ENCODE measurements at regions not wholly inside any gene's neighbourhood (a gene's known extent, or its start where the extent isn't known, plus 50 kb on each side); places are given as distances from the start of the nearest gene placed in this dataset.
"Not testable (repeated sequence)": the region's sequence is repeated elsewhere in the genome, so short reads cannot be mapped to it uniquely, and the experiment has no call there.

DNA sequence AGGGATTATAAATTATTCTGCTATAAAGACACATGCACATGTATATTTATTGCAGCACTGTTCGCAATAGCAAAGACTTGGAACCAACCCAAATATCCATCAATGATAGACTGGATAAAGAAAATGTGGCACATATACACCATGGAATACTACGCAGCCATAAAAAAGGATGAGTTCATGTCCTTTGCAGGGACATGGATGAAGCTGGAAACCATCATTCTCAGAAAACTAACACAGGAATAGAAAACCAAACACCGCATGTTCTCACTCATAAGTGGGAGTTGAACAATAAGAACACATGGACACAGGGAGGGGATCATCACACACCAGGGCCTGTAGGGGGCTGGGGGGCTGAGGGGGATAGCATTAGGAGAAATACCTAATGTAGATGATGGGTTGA lies 377.2 kb upstream of the SASH1 start:
- H3K4me3 ChIP-seq (ENCODE audit: low read length in 2 of 2); H3K4me1 ChIP-seq (ENCODE audit: control insufficient read depth in 2 of 2, insufficient read depth in 2 of 2, low read length in 2 of 2); H3K36me3 ChIP-seq (ENCODE audit: control insufficient read depth in 2 of 2, insufficient read depth in 2 of 2, low read length in 2 of 2); H3K9me3 ChIP-seq (ENCODE audit: control insufficient read depth in 2 of 2, low read length in 2 of 2); H3K9ac ChIP-seq (ENCODE audit: low read depth in 1 of 2, low read length in 2 of 2); H3K27ac ChIP-seq (ENCODE audit: low read depth in 2 of 2, low read length in 2 of 2); H3K27me3 ChIP-seq (ENCODE audit: control insufficient read depth in 2 of 2, insufficient read depth in 2 of 2, low read length in 2 of 2): not testable (repeated sequence)

DNA sequence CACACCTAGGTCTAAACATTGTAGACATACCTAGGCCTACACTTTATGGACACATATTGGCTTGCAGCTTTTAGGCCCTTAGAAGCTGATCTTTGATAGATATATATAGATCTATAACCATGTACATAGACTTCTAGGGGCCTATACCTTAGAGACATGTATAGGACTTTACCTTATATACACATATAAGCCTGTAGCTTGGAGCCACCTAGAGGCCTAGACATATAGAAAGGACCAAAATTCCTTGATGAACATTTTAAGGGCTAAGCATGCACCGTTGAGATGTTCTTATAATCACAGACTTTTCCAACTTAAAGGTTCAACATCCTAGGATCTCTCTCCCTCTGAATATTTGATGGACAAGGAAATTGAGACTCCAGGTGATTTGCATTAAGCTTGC lies 371.7 kb upstream of the SASH1 start:
- no peaks in the 10 kb centered on the region for H3K27me3 ChIP-seq (ENCODE audit: control insufficient read depth in 2 of 2, insufficient read depth in 2 of 2, low read length in 2 of 2)
- no peaks in the 10 kb centered on the region for H3K9me3 ChIP-seq (ENCODE audit: control insufficient read depth in 2 of 2, low read length in 2 of 2)
- no peak overlapping the region for H3K9ac ChIP-seq (ENCODE audit: low read depth in 1 of 2, low read length in 2 of 2)
- H3K36me3 ChIP-seq (ENCODE audit: control insufficient read depth in 2 of 2, insufficient read depth in 2 of 2, low read length in 2 of 2): no peaks in the 10 kb centered on the region
- no peaks in the 10 kb centered on the region for H3K4me1 ChIP-seq (ENCODE audit: control insufficient read depth in 2 of 2, insufficient read depth in 2 of 2, low read length in 2 of 2)
- no peak overlapping the region for H3K27ac ChIP-seq (ENCODE audit: low read depth in 2 of 2, low read length in 2 of 2)
- H3K4me3 ChIP-seq (ENCODE audit: low read length in 2 of 2): no peak overlapping the region

DNA sequence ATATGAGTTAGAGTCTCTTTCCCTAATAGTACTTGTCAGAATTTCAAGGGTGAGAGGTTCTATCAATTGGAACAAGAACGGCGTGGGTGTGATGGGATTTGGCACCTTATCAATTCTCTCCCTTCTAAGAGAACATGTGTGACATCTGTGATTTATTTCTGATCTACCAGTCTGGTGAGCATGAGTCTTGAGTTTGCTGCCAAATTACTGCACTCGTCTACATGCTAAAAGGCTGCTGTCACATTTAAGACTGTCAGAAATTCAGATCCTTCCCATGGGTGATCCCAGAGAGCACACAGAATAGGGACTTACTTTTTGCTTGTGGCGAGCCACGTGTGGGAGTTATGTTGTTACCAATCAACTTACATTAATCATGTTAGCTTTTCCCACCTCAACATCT lies 370.2 kb upstream of the SASH1 start:
- H3K4me3 ChIP-seq (ENCODE audit: low read length in 2 of 2): no peak overlapping the region
- H3K27ac ChIP-seq (ENCODE audit: low read depth in 2 of 2, low read length in 2 of 2): no peak overlapping the region
- no peaks in the 10 kb centered on the region for H3K36me3 ChIP-seq (ENCODE audit: control insufficient read depth in 2 of 2, insufficient read depth in 2 of 2, low read length in 2 of 2)
- no peaks in the 10 kb centered on the region for H3K27me3 ChIP-seq (ENCODE audit: control insufficient read depth in 2 of 2, insufficient read depth in 2 of 2, low read length in 2 of 2)
- no peaks in the 10 kb centered on the region for H3K9me3 ChIP-seq (ENCODE audit: control insufficient read depth in 2 of 2, low read length in 2 of 2)
- H3K4me1 ChIP-seq (ENCODE audit: control insufficient read depth in 2 of 2, insufficient read depth in 2 of 2, low read length in 2 of 2): no peaks in the 10 kb centered on the region
- no peak overlapping the region for H3K9ac ChIP-seq (ENCODE audit: low read depth in 1 of 2, low read length in 2 of 2)

DNA sequence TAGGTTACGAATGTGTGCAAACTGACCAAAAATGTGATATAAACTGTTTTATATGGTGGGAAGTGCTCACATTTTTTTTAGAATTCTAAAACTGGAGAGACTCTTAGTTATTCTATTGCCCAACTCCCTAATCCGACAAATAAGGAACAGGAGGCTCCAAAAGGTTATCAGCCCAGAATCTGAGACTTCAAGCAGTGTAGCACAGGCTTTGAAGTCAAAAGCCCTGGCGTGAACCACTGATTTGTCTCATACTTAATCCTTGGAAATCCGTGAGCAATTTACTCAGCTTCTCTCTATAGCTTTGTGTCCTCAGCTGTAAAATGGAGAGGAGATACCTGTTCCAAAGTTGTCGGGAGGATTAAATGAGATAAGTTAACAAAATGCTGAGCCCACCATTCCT lies 368.8 kb upstream of the SASH1 start:
- no peaks in the 10 kb centered on the region for H3K27me3 ChIP-seq (ENCODE audit: control insufficient read depth in 2 of 2, insufficient read depth in 2 of 2, low read length in 2 of 2)

DNA sequence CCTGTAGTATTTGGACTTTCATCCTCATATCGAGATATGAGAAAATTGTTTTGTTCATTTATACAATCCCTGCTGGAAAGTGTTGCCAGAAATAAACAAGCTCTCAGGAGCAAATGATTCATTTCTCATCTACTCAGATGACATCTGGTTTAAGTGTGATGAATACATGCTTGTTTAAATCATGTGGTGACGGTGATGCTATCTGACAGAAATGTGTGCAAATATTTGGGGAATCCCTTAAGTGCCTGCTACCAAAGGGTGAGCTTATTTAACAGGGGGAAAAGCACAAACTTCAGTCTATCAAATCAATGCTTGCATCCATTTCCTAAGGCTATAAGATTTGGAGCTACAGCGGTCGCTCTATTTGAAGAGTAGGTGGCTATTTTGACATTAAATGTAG lies 368.3 kb upstream of the SASH1 start:
- Histone ChIP-seq H3K4me1 (ENCODE audit: control insufficient read depth in 2 of 2, insufficient read depth in 2 of 2, low read length in 2 of 2) (no peaks in the 10 kb centered on the region), H3K36me3 (ENCODE audit: control insufficient read depth in 2 of 2, insufficient read depth in 2 of 2, low read length in 2 of 2) (no peaks in the 10 kb centered on the region), H3K27me3 (ENCODE audit: control insufficient read depth in 2 of 2, insufficient read depth in 2 of 2, low read length in 2 of 2) (no peaks in the 10 kb centered on the region), H3K27ac (ENCODE audit: low read depth in 2 of 2, low read length in 2 of 2) (no peak overlapping the region), H3K4me3 (ENCODE audit: low read length in 2 of 2) (no peak overlapping the region), H3K9me3 (ENCODE audit: control insufficient read depth in 2 of 2, low read length in 2 of 2) (no peaks in the 10 kb centered on the region), H3K9ac (ENCODE audit: low read depth in 1 of 2, low read length in 2 of 2) (no peak overlapping the region)

More for the DNA sequence above, 368.8 kb upstream of the SASH1 start:
- H3K27ac ChIP-seq (ENCODE audit: low read depth in 2 of 2, low read length in 2 of 2): no peak overlapping the region
- no peak overlapping the region for H3K4me3 ChIP-seq (ENCODE audit: low read length in 2 of 2)
- no peaks in the 10 kb centered on the region for H3K4me1 ChIP-seq (ENCODE audit: control insufficient read depth in 2 of 2, insufficient read depth in 2 of 2, low read length in 2 of 2)
- H3K9ac ChIP-seq (ENCODE audit: low read depth in 1 of 2, low read length in 2 of 2): no peak overlapping the region
- no peaks in the 10 kb centered on the region for H3K9me3 ChIP-seq (ENCODE audit: control insufficient read depth in 2 of 2, low read length in 2 of 2)
- no peaks in the 10 kb centered on the region for H3K36me3 ChIP-seq (ENCODE audit: control insufficient read depth in 2 of 2, insufficient read depth in 2 of 2, low read length in 2 of 2)

DNA sequence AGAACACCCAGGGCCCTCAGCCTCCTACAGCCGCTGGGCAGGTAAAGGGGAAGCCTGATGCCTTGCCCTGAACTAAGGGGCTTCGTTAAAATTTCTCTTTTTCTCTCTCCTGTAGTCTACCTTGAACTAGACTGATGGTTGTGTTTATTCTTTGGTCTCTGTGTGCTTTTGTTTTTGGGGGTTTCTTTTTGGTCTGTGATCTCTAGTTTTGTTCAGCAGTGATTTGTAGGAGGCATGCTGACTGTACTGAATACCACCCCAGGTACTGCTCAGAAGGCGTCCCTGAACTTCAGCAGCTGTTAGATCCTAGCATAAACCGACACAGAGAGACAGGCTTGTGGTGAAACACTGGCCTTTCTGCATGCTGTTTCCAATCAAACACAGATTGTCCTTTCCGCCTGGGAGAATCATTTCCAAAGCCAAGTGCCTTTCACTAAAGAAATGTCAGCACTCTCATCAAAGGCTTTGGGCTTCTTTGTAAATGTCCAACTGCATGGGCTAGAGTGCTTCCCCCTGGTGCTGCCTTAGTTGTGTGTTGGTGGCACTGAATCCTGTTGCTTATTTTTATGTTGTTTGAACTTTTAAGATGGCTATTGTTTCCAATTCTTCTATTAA lies 364.7 kb upstream of the SASH1 start:
- Histone ChIP-seq H3K4me1 (ENCODE audit: control insufficient read depth in 2 of 2, insufficient read depth in 2 of 2, low read length in 2 of 2) (no peaks in the 10 kb centered on the region), H3K4me3 (ENCODE audit: low read length in 2 of 2) (no peak overlapping the region), H3K9ac (ENCODE audit: low read depth in 1 of 2, low read length in 2 of 2) (no peak overlapping the region), H3K9me3 (ENCODE audit: control insufficient read depth in 2 of 2, low read length in 2 of 2) (no peaks in the 10 kb centered on the region), H3K36me3 (ENCODE audit: control insufficient read depth in 2 of 2, insufficient read depth in 2 of 2, low read length in 2 of 2) (no peaks in the 10 kb centered on the region), H3K27ac (ENCODE audit: low read depth in 2 of 2, low read length in 2 of 2) (no peak overlapping the region), H3K27me3 (ENCODE audit: control insufficient read depth in 2 of 2, insufficient read depth in 2 of 2, low read length in 2 of 2) (no peaks in the 10 kb centered on the region)

DNA sequence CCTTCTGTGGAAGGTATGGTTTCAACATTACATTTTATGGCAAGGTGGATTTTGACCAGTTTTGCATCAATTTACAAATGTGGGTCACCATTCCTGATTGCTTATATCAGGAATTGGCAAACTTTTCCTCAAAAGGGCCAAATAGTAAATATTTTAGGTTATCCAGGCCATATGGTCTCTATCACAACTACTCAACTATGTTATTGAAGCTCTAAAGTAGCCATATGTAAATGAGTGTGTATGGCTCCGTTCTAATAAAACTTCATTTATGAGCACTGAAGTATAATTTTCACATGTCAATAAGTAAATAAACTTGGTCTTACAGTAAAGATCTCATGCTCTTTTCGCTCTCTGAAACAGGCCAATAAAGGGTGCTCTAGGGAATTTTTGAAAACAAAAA lies 362.7 kb upstream of the SASH1 start:
- Histone ChIP-seq H3K36me3 (ENCODE audit: control insufficient read depth in 2 of 2, insufficient read depth in 2 of 2, low read length in 2 of 2) (no peaks in the 10 kb centered on the region), H3K9me3 (ENCODE audit: control insufficient read depth in 2 of 2, low read length in 2 of 2) (no peaks in the 10 kb centered on the region), H3K27ac (ENCODE audit: low read depth in 2 of 2, low read length in 2 of 2) (no peak overlapping the region), H3K9ac (ENCODE audit: low read depth in 1 of 2, low read length in 2 of 2) (no peak overlapping the region), H3K27me3 (ENCODE audit: control insufficient read depth in 2 of 2, insufficient read depth in 2 of 2, low read length in 2 of 2) (no peaks in the 10 kb centered on the region), H3K4me3 (ENCODE audit: low read length in 2 of 2) (no peak overlapping the region), H3K4me1 (ENCODE audit: control insufficient read depth in 2 of 2, insufficient read depth in 2 of 2, low read length in 2 of 2) (no peaks in the 10 kb centered on the region)

DNA sequence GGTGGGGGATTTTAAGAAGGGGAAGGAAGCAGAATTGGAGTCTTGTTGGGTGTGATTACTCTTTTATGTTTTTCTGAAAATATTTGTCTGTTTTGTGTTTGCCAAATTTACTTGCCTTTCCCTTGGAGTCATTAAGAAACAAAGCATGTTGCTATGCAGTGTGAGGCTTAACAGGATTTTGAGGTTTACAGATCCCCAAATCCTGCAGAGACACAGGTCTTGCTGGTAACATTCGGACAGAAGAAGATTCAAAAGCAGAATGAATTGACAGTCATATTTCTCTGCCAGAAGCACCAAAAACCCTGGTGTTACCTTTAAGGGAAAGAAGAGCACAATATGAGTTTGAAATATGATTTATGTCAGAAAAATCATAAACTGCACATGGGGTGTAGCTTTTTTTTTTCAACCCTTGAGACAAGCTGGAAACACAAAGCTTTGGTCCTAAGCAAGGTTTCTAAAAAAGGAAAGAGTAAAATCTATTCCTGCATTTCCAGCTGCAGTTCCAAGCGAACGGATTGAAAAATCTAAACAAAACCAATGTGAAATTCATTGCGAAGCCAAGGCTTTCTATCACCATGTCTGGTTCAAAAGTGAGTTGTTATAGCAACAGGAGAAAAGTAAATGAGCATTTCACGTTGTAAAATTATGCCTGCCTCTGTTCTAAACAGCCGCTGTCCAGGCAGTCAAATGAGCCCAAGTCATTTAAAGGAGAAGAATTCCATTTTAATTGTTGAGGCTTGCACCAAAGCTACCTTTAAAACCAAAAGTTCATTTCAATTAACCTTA lies 358.9 kb upstream of the SASH1 start:
- H3K4me3 ChIP-seq (ENCODE audit: low read length in 2 of 2): no peak overlapping the region
- no peak overlapping the region for H3K27ac ChIP-seq (ENCODE audit: low read depth in 2 of 2, low read length in 2 of 2)
- H3K9ac ChIP-seq (ENCODE audit: low read depth in 1 of 2, low read length in 2 of 2): no peak overlapping the region
- H3K27me3 ChIP-seq (ENCODE audit: control insufficient read depth in 2 of 2, insufficient read depth in 2 of 2, low read length in 2 of 2): no peaks in the 10 kb centered on the region
- H3K36me3 ChIP-seq (ENCODE audit: control insufficient read depth in 2 of 2, insufficient read depth in 2 of 2, low read length in 2 of 2): no peaks in the 10 kb centered on the region
- no peaks in the 10 kb centered on the region for H3K4me1 ChIP-seq (ENCODE audit: control insufficient read depth in 2 of 2, insufficient read depth in 2 of 2, low read length in 2 of 2)
- no peaks in the 10 kb centered on the region for H3K9me3 ChIP-seq (ENCODE audit: control insufficient read depth in 2 of 2, low read length in 2 of 2)

DNA sequence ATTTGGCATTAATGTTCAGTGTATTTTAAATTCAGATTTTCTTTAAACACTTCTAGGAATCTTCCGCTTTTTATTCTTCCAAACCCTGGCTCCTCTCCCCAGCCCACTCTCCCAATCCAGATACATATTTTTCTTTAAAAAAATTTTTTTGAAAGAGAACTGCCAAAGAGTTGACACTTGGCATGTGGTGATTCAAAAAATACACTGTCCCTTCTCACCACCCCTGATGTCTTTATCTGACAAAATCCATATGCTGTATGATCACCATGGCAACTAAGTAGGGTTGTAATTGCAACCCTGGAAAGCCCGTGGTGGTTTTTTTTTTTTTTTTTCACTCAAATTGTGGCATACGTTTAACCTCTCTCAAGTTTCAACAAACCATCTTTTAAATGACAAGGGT lies 355.8 kb upstream of the SASH1 start:
- Histone ChIP-seq H3K36me3 (ENCODE audit: control insufficient read depth in 2 of 2, insufficient read depth in 2 of 2, low read length in 2 of 2) (no peaks in the 10 kb centered on the region), H3K27ac (ENCODE audit: low read depth in 2 of 2, low read length in 2 of 2) (no peak overlapping the region), H3K27me3 (ENCODE audit: control insufficient read depth in 2 of 2, insufficient read depth in 2 of 2, low read length in 2 of 2) (no peaks in the 10 kb centered on the region), H3K4me3 (ENCODE audit: low read length in 2 of 2) (no peak overlapping the region), H3K9me3 (ENCODE audit: control insufficient read depth in 2 of 2, low read length in 2 of 2) (no peaks in the 10 kb centered on the region), H3K4me1 (ENCODE audit: control insufficient read depth in 2 of 2, insufficient read depth in 2 of 2, low read length in 2 of 2) (no peaks in the 10 kb centered on the region), H3K9ac (ENCODE audit: low read depth in 1 of 2, low read length in 2 of 2) (no peak overlapping the region)

DNA sequence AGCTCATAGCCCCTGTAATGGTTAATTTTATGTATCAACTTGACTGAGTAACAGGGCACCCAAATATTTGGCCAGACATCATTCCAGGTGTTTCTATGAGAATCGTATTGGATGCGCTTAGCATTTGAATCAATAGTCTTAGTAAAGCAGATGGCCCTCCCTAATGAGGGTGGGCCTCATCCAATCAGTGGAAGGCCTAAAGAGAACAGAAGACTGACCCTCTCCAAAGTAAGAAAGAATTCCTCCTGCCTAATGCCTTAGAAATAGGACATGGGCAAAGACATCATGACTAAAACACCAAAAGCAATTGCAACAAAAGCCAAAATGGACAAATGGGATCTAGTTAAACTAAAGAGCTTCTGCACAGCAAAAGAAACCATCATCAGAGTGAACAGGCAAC lies 352.5 kb upstream of the SASH1 start:
- no peaks in the 10 kb centered on the region for H3K36me3 ChIP-seq (ENCODE audit: control insufficient read depth in 2 of 2, insufficient read depth in 2 of 2, low read length in 2 of 2)
- H3K9ac ChIP-seq (ENCODE audit: low read depth in 1 of 2, low read length in 2 of 2): no peak overlapping the region
- no peak overlapping the region for H3K27ac ChIP-seq (ENCODE audit: low read depth in 2 of 2, low read length in 2 of 2)
- no peak overlapping the region for H3K4me3 ChIP-seq (ENCODE audit: low read length in 2 of 2)
- H3K9me3 ChIP-seq (ENCODE audit: control insufficient read depth in 2 of 2, low read length in 2 of 2): no peaks in the 10 kb centered on the region
- no peaks in the 10 kb centered on the region for H3K27me3 ChIP-seq (ENCODE audit: control insufficient read depth in 2 of 2, insufficient read depth in 2 of 2, low read length in 2 of 2)
- H3K4me1 ChIP-seq (ENCODE audit: control insufficient read depth in 2 of 2, insufficient read depth in 2 of 2, low read length in 2 of 2): no peaks in the 10 kb centered on the region
